Esophagus muscularis mucosa (tissue), 4 donors: ENCODE measurements at regions not wholly inside any gene's neighbourhood (a gene's known extent, or its start where the extent isn't known, plus 50 kb on each side); places are given as distances from the start of the nearest gene placed in this dataset.

Experiments used
- EP300 ChIP-seq: sonication (generic); formaldehyde crosslinking; IDR thresholded peaks from one replicate; pipeline ENCODE4 v1.6.1; 2017; ENCODE audit warnings: antibody characterized with exemption
- POLR2A ChIP-seq: fragments of 450-650 bp; IDR thresholded peaks from one replicate; pipeline ENCODE4 v1.6.1; 2017; ENCODE audit warnings: antibody characterized with exemption, moderate library complexity, mild to moderate bottlenecking, low read depth
- POLR2AphosphoS5 ChIP-seq, 2 donors: sonication (generic); formaldehyde crosslinking; IDR thresholded peaks; one replicate each; pipeline ENCODE4 v1.6.1; 2017; ENCODE audit warnings: antibody characterized with exemption in 2 of 2
- TF ChIP-seq, protein P1 (sequence below), 3 experiments: fragments of 200-600 bp in 2 of 3; fragments of 450-650 bp in 1 of 3; sonication (generic) in 2 of 3; IDR thresholded peaks; one replicate each; pipeline ENCODE4 v1.5.1; 2017 to 2019; ENCODE audit warnings: antibody characterized with exemption in 3 of 3, mild to moderate bottlenecking in 2 of 3, moderate library complexity in 1 of 3

- TF ChIP-seq POLR2A, result no peak
- TF ChIP-seq, protein P1, sequence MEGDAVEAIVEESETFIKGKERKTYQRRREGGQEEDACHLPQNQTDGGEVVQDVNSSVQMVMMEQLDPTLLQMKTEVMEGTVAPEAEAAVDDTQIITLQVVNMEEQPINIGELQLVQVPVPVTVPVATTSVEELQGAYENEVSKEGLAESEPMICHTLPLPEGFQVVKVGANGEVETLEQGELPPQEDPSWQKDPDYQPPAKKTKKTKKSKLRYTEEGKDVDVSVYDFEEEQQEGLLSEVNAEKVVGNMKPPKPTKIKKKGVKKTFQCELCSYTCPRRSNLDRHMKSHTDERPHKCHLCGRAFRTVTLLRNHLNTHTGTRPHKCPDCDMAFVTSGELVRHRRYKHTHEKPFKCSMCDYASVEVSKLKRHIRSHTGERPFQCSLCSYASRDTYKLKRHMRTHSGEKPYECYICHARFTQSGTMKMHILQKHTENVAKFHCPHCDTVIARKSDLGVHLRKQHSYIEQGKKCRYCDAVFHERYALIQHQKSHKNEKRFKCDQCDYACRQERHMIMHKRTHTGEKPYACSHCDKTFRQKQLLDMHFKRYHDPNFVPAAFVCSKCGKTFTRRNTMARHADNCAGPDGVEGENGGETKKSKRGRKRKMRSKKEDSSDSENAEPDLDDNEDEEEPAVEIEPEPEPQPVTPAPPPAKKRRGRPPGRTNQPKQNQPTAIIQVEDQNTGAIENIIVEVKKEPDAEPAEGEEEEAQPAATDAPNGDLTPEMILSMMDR (IDR thresholded peaks at IDR 0.05), result no peak
- peak; percentile 47 to 68 for TF ChIP-seq POLR2AphosphoS5 (IDR thresholded peaks at IDR 0.05)
- no peak for TF ChIP-seq EP300
Observed at GRCh38 chr21:16534408-16535101, 804.8 kb downstream of the USP25 start.
